EL (cell line): ENCODE measurements at regions not wholly inside any gene's neighbourhood (a gene's known extent, or its start where the extent isn't known, plus 50 kb on each side); places are given as distances from the start of the nearest gene placed in this dataset.
"Not testable (repeated sequence)": the region's sequence is repeated elsewhere in the genome, so short reads cannot be mapped to it uniquely, and the experiment has no call there.

ENCODE experiments used
- DNase-seq: peaks from one replicate; pipeline ENCODE4 v3.0.0-alpha.2; 2016

DNA sequence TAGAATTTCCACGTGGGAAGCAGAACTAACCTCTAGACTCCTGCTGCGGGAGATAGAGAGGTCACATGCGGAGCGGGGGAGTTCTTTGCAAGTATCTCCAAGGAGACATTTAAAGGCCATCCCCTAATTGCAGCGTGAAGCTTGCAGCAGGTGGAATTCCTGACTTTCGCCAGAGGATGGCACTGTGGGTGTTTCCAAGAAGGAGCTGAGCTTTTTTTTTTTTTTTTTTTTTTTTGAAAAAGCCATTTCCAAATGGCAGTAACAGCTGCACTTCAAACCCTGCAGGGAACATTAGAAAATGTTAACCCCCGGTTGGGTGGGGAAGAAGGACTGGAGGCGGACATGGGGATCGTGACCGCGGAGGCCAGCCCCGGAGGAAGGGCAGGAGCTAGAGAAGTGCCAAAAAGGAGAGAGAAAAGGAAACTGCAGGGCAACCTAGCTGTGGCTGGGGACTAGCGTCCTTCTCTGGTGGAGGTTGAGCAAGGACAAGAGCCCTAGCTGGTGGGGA, 487.7 kb downstream of the TYW1 start:
- DNase-seq = peak; percentile 41

DNA sequence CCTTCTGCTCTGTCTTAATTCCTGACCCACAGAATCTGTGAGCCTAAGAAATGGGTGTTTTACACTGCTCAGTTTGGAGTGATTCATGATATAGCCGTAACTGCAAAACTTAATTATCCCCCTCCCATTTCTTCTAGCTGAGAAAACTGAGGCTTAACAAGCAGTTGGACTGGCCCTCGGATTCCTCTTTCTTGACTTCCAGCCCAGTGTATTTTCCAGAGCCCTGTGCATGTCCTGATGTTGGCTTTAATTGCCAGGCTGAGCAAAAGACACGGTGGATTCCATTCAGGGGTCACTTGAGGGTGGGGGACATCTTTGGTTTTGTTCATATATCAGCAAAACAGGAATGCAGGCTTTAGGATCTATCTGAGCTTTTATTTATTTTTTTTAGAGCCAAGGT, 489.8 kb downstream of the TYW1 start:
- DNase-seq = no peak

DNA sequence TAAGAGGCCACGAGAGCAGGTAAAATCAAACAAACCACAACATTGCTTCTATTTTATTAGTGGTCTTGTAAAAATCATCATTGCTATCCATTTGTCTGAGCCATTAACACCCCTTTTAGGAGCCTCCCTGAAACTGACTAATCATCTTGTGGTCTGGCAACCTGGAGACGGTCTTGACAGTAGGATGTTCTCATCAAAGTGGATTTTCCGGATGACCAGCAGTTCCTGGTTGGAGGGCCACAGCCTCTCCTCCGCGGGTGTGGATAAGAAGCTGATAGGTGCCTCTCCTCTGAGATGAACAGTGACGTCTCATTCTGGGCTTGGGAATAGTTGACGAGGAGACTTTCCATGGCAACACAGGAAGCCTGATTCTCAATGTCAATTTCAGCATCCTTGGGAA, 490.7 kb downstream of the TYW1 start:
- no peak for DNase-seq

DNA sequence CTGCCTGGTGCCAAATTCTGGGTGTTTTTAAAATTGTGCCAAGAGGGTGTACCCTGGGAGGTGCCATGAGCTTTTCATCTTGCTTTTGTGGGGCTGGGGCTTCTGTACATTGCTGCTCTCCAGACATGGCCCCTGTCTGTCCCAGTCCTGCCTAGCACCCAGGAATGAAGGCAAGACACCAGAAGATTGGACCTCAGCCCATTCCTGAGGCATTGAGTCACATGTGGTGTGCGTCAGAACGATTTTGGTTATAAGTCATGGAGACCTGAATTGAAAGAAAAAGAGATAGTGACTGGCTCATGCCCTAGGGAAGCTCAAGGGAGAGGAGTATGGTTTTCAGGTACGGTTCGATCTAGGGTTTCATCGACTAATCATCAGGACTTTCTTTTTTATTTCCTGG, 493.2 kb downstream of the TYW1 start:
- no peak for DNase-seq

DNA sequence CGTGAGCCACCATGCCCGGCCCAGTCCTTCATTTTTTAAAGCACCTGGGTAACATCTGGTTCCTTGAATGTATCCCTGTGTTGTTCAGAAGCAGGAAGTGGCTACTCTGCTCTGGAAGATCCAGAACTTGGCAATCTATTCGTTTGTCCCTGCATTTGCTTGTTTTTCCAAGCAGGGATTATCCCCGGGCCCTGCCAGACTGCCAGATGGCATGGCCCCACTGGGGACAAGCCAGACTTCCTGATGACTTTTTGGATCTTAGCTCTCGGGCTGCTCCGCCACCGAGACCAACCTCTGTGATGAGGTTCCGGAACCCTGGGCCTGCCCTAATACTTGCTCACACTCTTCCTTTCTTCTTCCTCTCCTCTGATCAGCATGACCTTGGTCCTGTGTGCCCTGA, 496.7 kb downstream of the TYW1 start:
- DNase-seq = no peak

DNA sequence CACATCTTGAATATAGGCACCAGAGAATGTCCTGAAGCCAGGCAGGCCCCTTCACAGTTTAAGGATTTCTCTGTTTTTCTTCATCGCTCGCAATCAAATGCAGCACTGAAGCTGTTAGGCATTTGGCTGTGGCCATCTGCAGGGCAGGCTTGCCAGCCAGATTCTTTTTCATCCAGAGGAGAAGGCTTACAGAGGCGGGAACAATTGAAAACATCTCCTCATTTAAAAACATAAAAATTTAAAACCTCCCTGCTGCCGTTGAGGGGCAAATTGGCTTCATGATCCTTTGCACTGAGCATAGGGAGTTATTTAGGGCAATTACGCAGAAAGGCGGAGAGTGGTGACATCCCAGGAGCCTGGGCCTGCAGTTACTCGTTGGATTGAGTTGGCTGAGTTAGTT, 500.0 kb downstream of the TYW1 start:
- DNase-seq = no peak

DNA sequence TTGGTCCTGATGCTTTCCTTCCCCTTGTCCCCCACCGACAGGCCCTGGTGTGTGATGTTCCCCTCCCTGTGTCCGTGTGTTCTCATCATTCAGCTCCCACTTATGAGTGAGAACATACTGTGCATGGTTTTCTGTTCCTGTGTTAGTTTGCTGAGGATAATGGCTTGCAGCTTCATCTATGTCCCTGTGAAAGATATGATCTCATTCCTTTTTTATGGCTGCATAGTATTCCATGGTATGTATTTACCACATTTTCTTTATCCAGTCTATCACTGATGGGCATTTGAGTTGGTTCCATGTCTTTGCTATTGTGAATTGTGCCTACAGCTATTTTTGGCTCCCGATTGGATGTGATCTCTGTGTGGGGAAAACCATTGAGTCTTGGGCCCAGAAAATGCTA, 501.3 kb downstream of the TYW1 start:
- DNase-seq = not testable (repeated sequence)

DNA sequence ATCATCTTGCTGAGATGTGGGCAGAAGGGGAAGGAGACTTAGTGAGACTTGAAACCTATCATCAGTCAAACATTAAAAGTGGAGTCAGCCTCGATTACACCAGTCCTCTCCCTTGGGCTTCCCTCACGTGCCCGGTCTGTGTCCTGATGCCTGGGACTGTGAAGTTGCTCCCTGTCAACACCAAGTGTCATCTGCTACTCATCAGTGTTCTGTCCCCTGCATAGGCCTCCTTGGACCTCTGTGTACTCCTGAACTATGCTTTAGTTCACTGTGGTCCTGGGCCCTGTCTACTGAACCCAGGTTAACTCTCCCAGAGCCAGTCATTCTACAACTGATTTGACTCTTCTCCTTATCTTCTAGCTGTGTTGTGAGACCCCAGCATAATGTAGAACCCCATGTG, 506.3 kb downstream of the TYW1 start:
- no peak for DNase-seq

DNA sequence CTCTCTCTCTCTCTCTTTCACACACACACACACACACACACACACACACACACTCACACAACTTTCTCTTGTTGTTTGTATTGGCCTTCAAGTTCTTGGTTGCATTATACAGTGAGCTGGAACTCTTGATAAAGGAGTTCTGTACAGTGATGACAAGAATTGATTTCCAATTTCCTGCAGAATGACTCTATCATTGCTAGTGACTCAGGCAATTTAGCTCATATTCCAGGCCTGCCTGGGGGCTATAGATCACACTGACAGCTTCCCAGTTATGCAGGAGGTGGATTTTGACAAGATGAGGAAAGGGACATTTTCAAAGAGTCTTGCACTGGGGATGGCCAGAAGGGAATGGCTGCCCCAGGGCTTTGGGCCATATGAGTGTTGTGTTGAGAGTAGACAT, 508.8 kb downstream of the TYW1 start:
- no peak for DNase-seq

DNA sequence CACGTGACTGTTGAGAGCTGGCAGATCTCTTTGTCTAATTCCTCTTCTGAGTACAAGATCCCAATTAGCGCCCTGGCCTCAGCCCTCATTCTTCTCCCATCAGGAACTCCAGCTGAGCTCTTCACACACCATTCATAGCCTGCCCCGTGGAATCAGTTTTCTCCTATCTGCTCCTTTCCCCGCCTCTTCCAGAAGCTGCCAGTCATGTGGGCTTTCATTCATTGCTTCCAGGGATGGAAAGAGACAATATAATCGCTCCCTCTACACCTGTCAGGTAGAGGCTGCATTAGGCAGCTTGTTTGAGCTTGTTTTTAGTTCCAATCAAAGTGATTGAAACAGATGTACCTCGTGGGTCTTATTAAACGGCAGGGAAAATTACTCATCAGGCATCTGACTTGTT, 515.8 kb downstream of the TYW1 start:
- DNase-seq = no peak

DNA sequence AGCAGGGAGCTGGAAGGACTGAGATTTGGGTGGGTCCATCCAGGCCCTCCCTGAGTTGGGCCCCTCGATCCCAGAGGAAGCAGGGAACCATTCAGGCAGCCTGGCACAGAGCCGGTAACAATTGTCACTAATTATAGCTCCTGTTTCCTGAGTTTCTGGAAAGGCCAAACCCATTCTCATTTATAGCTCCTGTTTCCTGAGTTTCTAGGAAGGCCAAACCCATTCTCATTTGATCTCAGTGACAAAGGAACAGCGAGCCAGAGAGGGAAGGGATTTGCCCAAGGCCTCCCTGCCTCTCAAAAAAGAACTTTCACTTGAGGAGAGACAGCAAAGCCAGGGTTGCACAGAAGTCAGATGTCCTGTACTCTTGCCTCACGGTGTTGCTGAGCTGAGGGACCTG, 521.9 kb downstream of the TYW1 start:
- DNase-seq = no peak

DNA sequence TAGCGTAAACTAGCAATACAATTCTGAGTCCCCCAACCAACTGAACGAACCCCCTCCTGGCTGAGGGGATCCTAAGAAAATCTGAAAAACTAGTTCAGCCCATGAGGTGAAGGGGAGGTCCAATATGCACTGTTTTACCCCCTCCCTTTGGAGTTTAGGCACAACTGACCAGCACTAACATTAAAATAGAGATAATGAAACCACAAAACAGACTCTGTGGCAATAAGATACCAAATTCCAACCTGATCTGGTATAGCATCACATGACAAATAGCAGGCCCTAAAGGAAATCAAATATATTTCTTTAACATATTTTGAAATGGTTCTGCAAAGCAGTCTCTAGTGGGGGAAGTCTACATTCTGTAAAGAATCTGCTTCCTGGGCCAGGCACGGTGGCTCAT, 522.5 kb downstream of the TYW1 start:
- no peak for DNase-seq

DNA sequence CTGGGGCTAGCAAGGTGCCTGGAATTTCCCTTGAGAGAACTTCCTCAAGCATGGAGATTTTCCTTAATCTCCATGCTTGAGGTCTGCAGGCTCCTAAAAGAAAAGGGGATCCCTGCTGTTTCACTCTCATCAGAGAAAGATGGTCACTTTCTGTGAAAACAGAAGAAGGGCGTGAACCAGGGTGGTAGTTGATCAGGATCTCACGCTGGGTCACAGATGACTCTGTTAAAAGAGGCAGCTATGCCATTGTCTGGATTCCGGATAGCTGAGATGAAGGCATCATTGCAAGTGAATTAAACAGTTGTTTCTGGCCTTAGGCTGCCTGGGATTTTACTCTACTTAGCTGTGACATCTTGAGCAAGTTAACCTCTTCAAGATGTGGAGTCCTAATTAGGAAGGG, 525.9 kb downstream of the TYW1 start:
- DNase-seq = no peak

DNA sequence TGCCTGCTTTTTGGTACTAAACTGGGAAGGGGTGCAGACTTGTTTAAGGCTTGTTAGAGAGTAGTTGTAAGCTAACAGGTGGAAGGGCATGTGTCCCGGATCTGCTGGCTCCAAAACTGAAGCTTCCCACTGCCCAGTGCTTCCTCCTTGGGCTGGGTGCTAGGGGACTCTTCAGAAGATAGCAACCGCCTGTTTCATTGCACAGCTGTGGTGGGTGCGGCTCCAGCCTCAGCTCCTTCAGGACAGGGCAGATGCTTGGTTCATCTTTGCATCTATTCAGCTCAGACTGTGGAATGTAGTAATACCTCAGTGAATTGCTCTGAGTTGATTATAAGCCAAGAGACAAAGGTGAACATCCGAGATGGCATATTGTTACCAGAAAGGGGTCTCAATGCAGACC, 527.1 kb downstream of the TYW1 start:
- no peak for DNase-seq

DNA sequence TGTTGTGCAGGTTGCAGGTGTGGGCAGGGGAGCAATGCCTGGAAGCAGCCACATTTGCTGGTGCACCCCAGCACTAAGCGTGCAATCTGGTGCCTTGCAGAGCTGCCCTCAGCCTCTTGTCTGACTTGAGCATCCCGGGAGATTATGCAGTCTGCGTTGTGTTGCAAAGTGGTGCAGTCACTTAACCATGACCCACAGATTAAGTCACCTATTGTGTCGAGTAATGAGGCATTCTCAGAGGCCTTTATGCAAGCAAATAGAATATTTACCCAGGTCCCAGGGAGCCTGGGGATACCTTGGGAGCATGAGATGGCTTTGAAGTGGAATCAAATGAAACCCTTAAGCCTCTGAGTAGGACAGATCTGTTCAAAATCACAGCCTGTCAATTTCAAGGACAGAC, 529.0 kb downstream of the TYW1 start:
- DNase-seq = no peak

DNA sequence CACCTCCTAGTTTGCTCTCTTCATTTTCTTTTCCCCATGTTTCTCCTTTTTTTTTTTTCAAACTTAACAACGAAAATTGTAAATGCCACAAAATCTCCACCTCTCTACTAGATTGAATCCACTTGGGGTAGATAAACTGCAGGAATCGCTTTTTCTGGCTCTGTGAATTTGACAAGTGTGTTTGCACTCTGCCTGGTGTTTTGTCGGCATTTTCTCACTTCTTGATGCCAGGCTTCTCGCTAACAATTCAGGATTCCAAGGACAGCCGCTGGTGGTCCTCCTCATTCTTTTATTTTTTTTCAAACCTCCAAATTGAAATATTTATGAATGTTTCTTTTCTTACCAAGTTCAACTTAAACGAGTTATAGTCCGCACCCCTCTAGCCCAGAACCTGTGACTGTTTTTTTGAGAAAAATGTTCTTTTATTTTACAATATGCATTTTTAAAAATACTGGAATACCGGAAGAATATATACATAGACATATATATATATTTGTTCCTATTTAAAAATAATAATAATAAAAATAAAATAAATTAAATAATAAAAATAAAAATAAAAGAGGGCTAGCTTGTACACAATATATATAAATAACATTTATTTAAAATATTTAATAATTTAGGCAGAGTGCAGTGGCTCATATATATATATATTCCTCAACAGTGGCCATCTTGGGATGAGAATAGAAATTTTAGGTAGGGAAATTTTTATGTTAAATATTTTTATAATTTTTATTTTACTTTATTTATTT, 538.8 kb downstream of the TYW1 start:
- DNase-seq = no peak

DNA sequence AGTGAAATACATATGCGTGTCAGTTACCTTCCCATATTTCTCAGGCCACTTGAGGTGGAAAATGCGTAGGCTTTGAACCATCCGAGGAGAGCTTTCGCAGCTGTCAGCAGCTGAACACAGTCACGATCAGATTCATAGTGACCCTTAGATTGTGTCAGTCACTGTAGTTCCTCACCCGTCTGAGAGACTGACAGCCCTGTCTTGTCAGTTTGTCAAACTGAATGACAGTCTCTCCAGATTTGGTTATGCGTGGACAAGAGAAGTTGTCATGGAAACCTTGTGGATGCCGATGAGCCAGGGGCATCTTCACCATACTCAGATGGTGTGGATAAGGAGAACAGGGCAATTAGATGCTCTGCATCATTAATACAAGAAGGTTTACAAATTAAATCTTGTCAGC, 546.3 kb downstream of the TYW1 start:
- no peak for DNase-seq

DNA sequence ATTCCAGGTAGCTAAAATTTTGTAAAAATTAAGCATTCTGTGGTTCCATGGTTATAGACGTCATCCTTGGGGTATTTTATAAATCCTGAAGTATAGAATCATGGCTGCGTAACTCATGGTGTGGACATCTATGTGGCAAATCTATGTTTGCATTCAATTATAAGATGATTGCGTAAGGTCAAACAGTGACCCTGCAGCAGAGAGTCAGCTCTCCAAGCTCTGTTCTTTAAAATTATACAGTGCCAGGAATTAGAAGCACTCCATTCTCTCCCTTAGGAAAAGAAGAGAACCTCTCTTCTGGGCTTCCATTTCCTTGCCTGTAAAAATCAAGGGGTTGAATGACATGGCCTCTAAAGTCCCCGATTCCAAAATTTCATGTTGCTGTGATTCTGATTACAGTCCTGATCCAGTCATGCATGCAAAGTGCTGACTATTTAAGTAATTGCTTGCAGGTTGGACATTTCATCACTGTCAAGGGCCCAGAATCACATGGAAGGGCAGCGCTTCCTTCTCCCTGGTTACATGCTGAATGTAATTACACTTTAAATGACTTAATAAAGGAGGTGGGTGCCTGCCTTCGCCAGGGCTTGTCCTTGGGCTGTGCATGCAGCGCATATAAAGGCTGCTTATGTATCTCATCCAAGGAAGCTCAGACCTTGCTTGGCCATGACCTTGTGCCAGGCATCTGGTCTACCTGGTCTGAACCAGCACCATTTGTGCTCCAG, 550.7 kb downstream of the TYW1 start:
- DNase-seq = no peak

DNA sequence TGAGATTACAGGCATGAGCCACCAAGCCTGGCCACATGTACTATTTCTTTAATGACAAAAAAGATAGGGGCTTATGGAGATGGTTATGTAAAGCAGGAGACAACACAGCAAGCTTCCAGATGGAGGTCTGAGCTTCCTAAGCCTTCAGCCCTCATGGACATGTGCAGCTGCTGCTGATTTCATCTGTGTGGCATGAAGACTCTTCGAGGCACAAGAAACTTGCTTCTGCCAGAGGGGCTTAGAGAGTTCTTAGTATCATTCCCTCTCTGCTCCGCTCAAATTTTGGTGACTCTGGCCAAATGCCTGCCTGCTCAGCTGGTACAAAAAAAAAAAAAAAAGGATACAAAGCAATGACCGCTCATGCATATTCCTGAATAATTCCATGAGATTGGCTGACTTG, 552.5 kb downstream of the TYW1 start:
- no peak for DNase-seq

DNA sequence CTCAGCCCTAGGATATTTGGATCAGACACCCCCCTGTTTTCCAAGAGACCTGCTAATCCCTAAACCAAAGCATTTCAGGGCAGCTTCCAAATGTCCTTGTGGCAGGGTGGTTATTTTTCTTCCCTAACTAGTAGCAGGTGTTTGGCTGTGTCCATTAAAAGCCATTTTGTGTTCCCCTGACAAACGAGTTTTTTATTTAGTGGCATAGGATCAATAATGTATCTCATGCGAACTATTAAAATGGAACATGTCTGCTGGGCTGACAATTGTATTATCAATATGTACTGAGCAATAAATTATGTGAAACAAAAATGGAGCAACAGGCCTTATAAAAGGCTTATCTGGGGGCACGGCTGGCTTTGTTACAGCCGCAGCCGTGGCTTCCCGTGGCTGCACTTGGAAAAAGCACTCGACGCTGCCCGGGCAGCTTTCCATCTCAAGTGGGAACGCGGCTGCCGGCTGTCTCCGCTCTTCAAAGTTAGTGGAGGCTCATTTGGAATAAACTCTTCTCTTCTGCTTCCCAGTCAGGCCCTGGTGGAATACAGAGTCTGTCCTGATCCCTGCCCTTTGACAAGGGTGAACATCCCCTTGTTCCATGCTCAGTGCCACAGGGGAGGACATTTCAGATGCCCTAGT, 554.3 kb downstream of the TYW1 start:
- no peak for DNase-seq

DNA sequence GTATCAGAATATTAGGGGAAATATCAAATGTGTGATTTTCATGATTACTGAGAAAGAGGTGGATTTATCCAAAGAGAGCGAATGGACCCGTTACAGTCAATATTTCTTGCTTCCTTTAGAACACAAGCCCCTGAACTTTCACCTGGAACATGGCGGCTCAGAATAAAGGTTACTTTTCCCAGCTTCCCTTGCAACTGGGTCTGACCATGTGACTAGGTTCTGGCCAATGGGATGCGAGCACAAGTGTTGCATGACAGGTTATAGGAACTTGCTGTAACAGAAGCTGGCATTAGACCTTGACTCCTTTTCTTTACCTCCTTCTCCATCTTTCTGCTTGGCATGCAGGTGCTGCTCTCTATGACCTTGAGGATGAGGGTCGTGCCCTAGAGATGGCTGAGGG, 556.1 kb downstream of the TYW1 start:
- DNase-seq = no peak

DNA sequence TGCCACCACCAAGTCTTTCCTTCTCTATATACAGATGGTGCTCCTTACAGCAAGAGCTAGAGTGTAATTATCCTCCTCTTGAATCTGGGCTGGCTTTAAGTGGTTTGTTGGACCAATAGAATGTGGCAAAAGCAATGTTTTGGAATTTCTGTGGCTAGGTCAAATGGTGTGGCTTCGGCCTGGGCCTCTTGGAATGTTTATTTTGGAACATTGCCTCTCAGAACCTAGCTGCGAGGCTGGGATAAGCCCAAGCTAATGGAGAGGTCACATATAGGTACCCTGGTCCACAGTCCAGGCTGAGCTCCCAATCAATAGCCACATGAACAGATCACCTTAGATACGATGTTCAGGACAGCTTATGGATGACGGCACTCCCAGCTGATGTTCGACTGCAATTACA, 556.7 kb downstream of the TYW1 start:
- DNase-seq = no peak

DNA sequence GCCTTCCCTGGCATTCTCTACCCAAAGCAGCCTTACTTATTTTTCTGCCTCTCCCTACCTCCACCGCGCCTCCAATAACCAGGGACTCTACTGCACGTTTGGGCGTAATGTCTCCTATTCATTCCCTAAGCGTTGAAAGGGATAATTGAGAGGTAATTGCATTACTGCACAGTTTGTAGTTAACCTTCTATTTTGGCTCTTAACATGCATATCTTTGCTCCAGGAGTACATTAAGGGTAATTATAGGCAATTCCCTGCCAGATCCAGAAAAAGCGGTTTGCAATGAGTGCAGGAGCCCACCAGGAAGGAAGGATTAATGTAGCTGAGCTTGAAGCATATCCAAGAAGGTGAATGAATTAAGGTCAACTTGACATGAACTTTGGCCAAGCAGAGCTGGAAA, 558.4 kb downstream of the TYW1 start:
- no peak for DNase-seq

DNA sequence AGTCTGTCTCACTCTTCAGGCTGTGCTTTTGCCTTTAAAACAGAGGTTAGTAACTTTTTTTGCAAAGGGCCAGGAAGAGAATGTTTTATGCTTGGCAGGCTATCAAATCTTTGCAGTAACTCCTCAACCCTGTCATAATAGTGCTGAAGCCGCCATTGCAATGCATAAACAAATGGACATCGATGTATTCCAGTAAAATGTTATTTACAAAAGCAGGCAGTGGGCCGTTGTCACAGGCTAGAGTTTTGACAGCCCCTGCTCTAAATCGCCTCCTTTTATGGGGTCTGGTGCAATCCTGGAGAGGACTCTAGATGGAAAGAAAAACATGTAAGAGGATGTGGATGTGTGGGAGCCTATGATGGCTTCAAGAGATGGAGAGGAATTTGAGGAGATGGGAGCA, 568.3 kb downstream of the TYW1 start:
- no peak for DNase-seq
